SK-N-SH treated with all-trans-retinoic acid at 6 μM for 48 hours (cell line): ENCODE measurements at regions not wholly inside any gene's neighbourhood (a gene's known extent, or its start where the extent isn't known, plus 50 kb on each side); places are given as distances from the start of the nearest gene placed in this dataset.

ENCODE experiments used
- ATAC-seq: fragments of 200-7000 bp; cut with Tn5 transposase; 3 replicates; pipeline ENCODE4 v1.9.1; 2020; ENCODE audit warnings: mild to moderate bottlenecking, moderate library complexity
- ARNTL ChIP-seq: fragments of 450-650 bp; formaldehyde crosslinking; IDR thresholded peaks from 2 replicates; pipeline ENCODE4 v1.5.0; 2020; ENCODE audit warnings: low read depth, mild to moderate bottlenecking, moderate library complexity, borderline replicate concordance
- CREB5 ChIP-seq: fragments of 250-450 bp; sonication (Bioruptor Pico); IDR thresholded peaks from 2 replicates; pipeline ENCODE4 v1.5.1; 2020; ENCODE audit warnings: low read depth, mild to moderate bottlenecking, moderate library complexity
- CSDC2 ChIP-seq: fragments of 250-450 bp; sonication (Bioruptor Pico); IDR thresholded peaks from 2 replicates; pipeline ENCODE4 v1.5.0; 2020; ENCODE audit warnings: mild to moderate bottlenecking, moderate library complexity
- CSRNP3 ChIP-seq: fragments of 250-450 bp; sonication (Bioruptor Pico); IDR thresholded peaks from 2 replicates; pipeline ENCODE4 v1.5.1; 2021; ENCODE audit warnings: mild to moderate bottlenecking, moderate library complexity
- ESRRG ChIP-seq: fragments of 250-450 bp; sonication (Bioruptor Pico); IDR thresholded peaks from 2 replicates; pipeline ENCODE4 v1.6.1; 2021; ENCODE audit warnings: mild to moderate bottlenecking
- GLIS3 ChIP-seq: fragments of 250-450 bp; sonication (Bioruptor Pico); IDR thresholded peaks from 2 replicates; pipeline ENCODE4 v1.5.0; 2020; ENCODE audit warnings: mild to moderate bottlenecking, moderate library complexity
- ISL1 ChIP-seq: fragments of 250-450 bp; sonication (Bioruptor Pico); IDR thresholded peaks from 2 replicates; pipeline ENCODE4 v2.1.2; 2022; ENCODE audit warnings: mild to moderate bottlenecking, moderate library complexity
- OSR1 ChIP-seq: fragments of 250-450 bp; sonication (Bioruptor Pico); IDR thresholded peaks from 2 replicates; pipeline ENCODE4 v1.8.0; 2022; ENCODE audit warnings: moderate library complexity, mild to moderate bottlenecking, inconsistent platforms
- PATZ1 ChIP-seq: fragments of 250-450 bp; sonication (Bioruptor Pico); IDR thresholded peaks from 2 replicates; pipeline ENCODE4 v1.8.0; 2020; ENCODE audit warnings: mild to moderate bottlenecking, moderate library complexity, borderline replicate concordance
- POU6F1 ChIP-seq: fragments of 250-450 bp; sonication (Bioruptor Pico); IDR thresholded peaks from 2 replicates; pipeline ENCODE4 v1.8.0; 2021; ENCODE audit warnings: low read depth, mild to moderate bottlenecking, moderate library complexity, borderline replicate concordance
- PPARA ChIP-seq: fragments of 250-450 bp; sonication (Bioruptor Pico); IDR thresholded peaks from 2 replicates; pipeline ENCODE4 v1.5.0; 2020; ENCODE audit warnings: mild to moderate bottlenecking, borderline replicate concordance
- RARB ChIP-seq: fragments of 250-450 bp; sonication (Bioruptor Pico); IDR thresholded peaks from 2 replicates; pipeline ENCODE4 v1.8.0; 2021; ENCODE audit warnings: mild to moderate bottlenecking, moderate library complexity
- SNAI2 ChIP-seq: fragments of 250-450 bp; sonication (Bioruptor Pico); IDR thresholded peaks from 2 replicates; pipeline ENCODE4 v1.5.0; 2020; ENCODE audit warnings: mild to moderate bottlenecking, moderate library complexity
- TCF4 ChIP-seq: fragments of 250-450 bp; sonication (Bioruptor Pico); IDR thresholded peaks from 2 replicates; pipeline ENCODE4 v1.8.0; 2021; ENCODE audit warnings: mild to moderate bottlenecking, moderate library complexity, borderline replicate concordance
- TSHZ2 ChIP-seq: fragments of 250-450 bp; sonication (Bioruptor Pico); IDR thresholded peaks from 2 replicates; pipeline ENCODE4 v1.5.0; 2020; ENCODE audit warnings: mild to moderate bottlenecking, moderate library complexity
- ZC3H10 ChIP-seq: fragments of 250-450 bp; sonication (Bioruptor Pico); IDR thresholded peaks from 2 replicates; pipeline ENCODE4 v1.5.1; 2021; ENCODE audit warnings: mild to moderate bottlenecking, moderate library complexity
- ZFP3 ChIP-seq: fragments of 250-450 bp; sonication (Bioruptor Pico); IDR thresholded peaks from 2 replicates; pipeline ENCODE4 v1.5.0; 2020; ENCODE audit warnings: mild to moderate bottlenecking, moderate library complexity
- ZFP30 ChIP-seq: fragments of 450-650 bp; formaldehyde crosslinking; IDR thresholded peaks from 2 replicates; pipeline ENCODE4 v1.5.0; 2022; ENCODE audit warnings: mild to moderate bottlenecking, moderate library complexity
- ZNF565 ChIP-seq: fragments of 450-650 bp; formaldehyde crosslinking; conservative IDR thresholded peaks from 2 replicates; pipeline ENCODE4 v1.5.0; 2020; ENCODE audit warnings: low read depth, mild to moderate bottlenecking, moderate library complexity
- ZNF70 ChIP-seq: fragments of 450-650 bp; formaldehyde crosslinking; IDR thresholded peaks from 2 replicates; pipeline ENCODE4 v1.5.0; 2020; ENCODE audit warnings: mild to moderate bottlenecking, moderate library complexity
- ZNF8 ChIP-seq: fragments of 450-650 bp; formaldehyde crosslinking; IDR thresholded peaks from 2 replicates; pipeline ENCODE4 v1.5.0; 2020; ENCODE audit warnings: mild to moderate bottlenecking, moderate library complexity

- ATAC-seq, result no peak
- no peak for TF ChIP-seq ESRRG (CRISPR knock-in tag)
Observed at GRCh38 chr9:96034553-96035122, 159.1 kb downstream of the ERCC6L2 start.

GRCh38 chr9:96033896-96034295 lies 158.4 kb downstream of the ERCC6L2 start:
- TF ChIP-seq ZFP30 (CRISPR knock-in tag), result no peak
- no peak for TF ChIP-seq SNAI2 (CRISPR knock-in tag)
- TF ChIP-seq ZC3H10 (CRISPR knock-in tag), result no peak
- no peak for TF ChIP-seq ZNF70
- TF ChIP-seq PPARA, result no peak
- no peak for TF ChIP-seq ISL1 (CRISPR knock-in tag)
- TF ChIP-seq ZNF8 (CRISPR knock-in tag), result no peak
- no peak for TF ChIP-seq TCF4 (CRISPR knock-in tag)
- TF ChIP-seq CREB5 (CRISPR knock-in tag), result no peak
- no peak for ATAC-seq

GRCh38 chr9:96031916-96032534 lies 156.5 kb downstream of the ERCC6L2 start:
- ATAC-seq, result no peak
- TF ChIP-seq OSR1 (CRISPR knock-in tag), result no peak
- no peak for TF ChIP-seq PATZ1 (CRISPR knock-in tag)
- TF ChIP-seq TSHZ2 (CRISPR knock-in tag), result no peak
- no peak for TF ChIP-seq ARNTL (CRISPR knock-in tag)
- no peak for TF ChIP-seq TCF4 (CRISPR knock-in tag)
- TF ChIP-seq CSRNP3 (CRISPR knock-in tag), result no peak
- no peak for TF ChIP-seq ZC3H10 (CRISPR knock-in tag)
- no peak for TF ChIP-seq ESRRG (CRISPR knock-in tag)
- no peak for TF ChIP-seq GLIS3 (CRISPR knock-in tag)
- TF ChIP-seq CSDC2 (CRISPR knock-in tag), result no peak
- no peak for TF ChIP-seq ZFP3 (CRISPR knock-in tag)
- no peak for TF ChIP-seq ZFP30 (CRISPR knock-in tag)
- no peak for TF ChIP-seq RARB (CRISPR knock-in tag)
- TF ChIP-seq ZNF565 (CRISPR knock-in tag), result no peak
- no peak for TF ChIP-seq POU6F1 (CRISPR knock-in tag)
- TF ChIP-seq SNAI2 (CRISPR knock-in tag), result no peak
- TF ChIP-seq ISL1 (CRISPR knock-in tag), result no peak
- TF ChIP-seq, all 23 proteins: peak for 0
